ENCODE measurements at regions not wholly inside any gene's neighbourhood (a gene's known extent, or its start where the extent isn't known, plus 50 kb on each side); places are given as distances from the start of the nearest gene placed in this dataset.

- Histone ChIP-seq H3K36me3 (ENCODE audit: control insufficient read depth in 4 of 4, insufficient read depth in 3 of 4, low read depth in 1 of 4, low read length in 3 of 4) (no peaks in the 10 kb centered on the region), H3K9ac (ENCODE audit: low read depth in 1 of 2, low read length in 2 of 2) (no peak overlapping the region), H3K27me3 (ENCODE audit: control insufficient read depth in 4 of 4, insufficient read depth in 4 of 4, low read length in 3 of 4) (no peaks in the 10 kb centered on the region), H3K9me3 (ENCODE audit: control insufficient read depth in 4 of 4, low read length in 3 of 4) (no peaks in the 10 kb centered on the region), H3K4me3 (ENCODE audit: low read depth in 1 of 3, low read length in 3 of 3) (no peak overlapping the region), H3K4me1 (ENCODE audit: control insufficient read depth in 4 of 4, insufficient read depth in 4 of 4, low read length in 3 of 4) (no peaks in the 10 kb centered on the region), H3K27ac (ENCODE audit: low read depth in 1 of 2, low read length in 2 of 2) (no peak overlapping the region)
- no peak for DNase-seq (ENCODE audit: low spot score)
- WGBS = 51% methylated on average over 2 of the region's 2 CpGs
- TF ChIP-seq NR2F2 (IDR thresholded peaks at IDR 0.05) (no peak), TAF1 (conservative IDR thresholded peaks at IDR 0.05) (no peak), JUND (IDR thresholded peaks at IDR 0.05) (no peak), HNF4A (conservative IDR thresholded peaks at IDR 0.05) (no peak), EGR1 (IDR thresholded peaks at IDR 0.05; ENCODE audit: low read depth in 2 of 2) (no peak), FOXA2 (IDR thresholded peaks at IDR 0.05) (no peak), REST (IDR thresholded peaks at IDR 0.05) (no peak), RAD21 (IDR thresholded peaks at IDR 0.05) (no peak), YY1 (IDR thresholded peaks at IDR 0.05) (no peak), MAX (IDR thresholded peaks at IDR 0.05) (no peak)
Measured at GRCh38 chr4:11894977-11895376, 466.3 kb upstream of the HS3ST1 start.

GRCh38 chr4:11894221-11894620 lies 465.5 kb upstream of the HS3ST1 start:
- no peak overlapping the region for H3K27ac ChIP-seq (ENCODE audit: low read depth in 1 of 2, low read length in 2 of 2)
- 80% methylated on average over 3 of the region's 3 CpGs for WGBS
- TF ChIP-seq HNF4A (conservative IDR thresholded peaks at IDR 0.05) (no peak), NR2F2 (IDR thresholded peaks at IDR 0.05) (no peak), RAD21 (IDR thresholded peaks at IDR 0.05) (no peak)
- H3K9me3 ChIP-seq (ENCODE audit: control insufficient read depth in 4 of 4, low read length in 3 of 4) = no peaks in the 10 kb centered on the region
- H3K36me3 ChIP-seq (ENCODE audit: control insufficient read depth in 4 of 4, insufficient read depth in 3 of 4, low read depth in 1 of 4, low read length in 3 of 4) = no peaks in the 10 kb centered on the region
- no peak overlapping the region for H3K4me3 ChIP-seq (ENCODE audit: low read depth in 1 of 3, low read length in 3 of 3)
- H3K27me3 ChIP-seq (ENCODE audit: control insufficient read depth in 4 of 4, insufficient read depth in 4 of 4, low read length in 3 of 4) = no peaks in the 10 kb centered on the region
- DNase-seq (ENCODE audit: low spot score) = no peak
- H3K4me1 ChIP-seq (ENCODE audit: control insufficient read depth in 4 of 4, insufficient read depth in 4 of 4, low read length in 3 of 4) = no peaks in the 10 kb centered on the region
- H3K9ac ChIP-seq (ENCODE audit: low read depth in 1 of 2, low read length in 2 of 2) = no peak overlapping the region

GRCh38 chr4:11889099-11889498 lies 460.4 kb upstream of the HS3ST1 start:
- Histone ChIP-seq H3K27ac (ENCODE audit: low read depth in 1 of 2, low read length in 2 of 2) (no peak overlapping the region), H3K27me3 (ENCODE audit: control insufficient read depth in 4 of 4, insufficient read depth in 4 of 4, low read length in 3 of 4) (no peaks in the 10 kb centered on the region), H3K36me3 (ENCODE audit: control insufficient read depth in 4 of 4, insufficient read depth in 3 of 4, low read depth in 1 of 4, low read length in 3 of 4) (no peaks in the 10 kb centered on the region), H3K4me1 (ENCODE audit: control insufficient read depth in 4 of 4, insufficient read depth in 4 of 4, low read length in 3 of 4) (no peaks in the 10 kb centered on the region), H3K4me3 (ENCODE audit: low read depth in 1 of 3, low read length in 3 of 3) (no peak overlapping the region), H3K9me3 (ENCODE audit: control insufficient read depth in 4 of 4, low read length in 3 of 4) (no peaks in the 10 kb centered on the region), H3K9ac (ENCODE audit: low read depth in 1 of 2, low read length in 2 of 2) (no peak overlapping the region)
- whole genome bisulfite sequencing = 73% methylated on average over 2 of the region's 2 CpGs
- no peak for DNase-seq (ENCODE audit: low spot score)
- TF ChIP-seq SP1 (IDR thresholded peaks at IDR 0.05) (no peak), CTCF (IDR thresholded peaks at IDR 0.05; ENCODE audit: low read depth, low read length, missing input control) (no peak), ZBTB33 (IDR thresholded peaks at IDR 0.05) (no peak), FOXA2 (IDR thresholded peaks at IDR 0.05) (no peak), TAF1 (conservative IDR thresholded peaks at IDR 0.05) (no peak), JUND (IDR thresholded peaks at IDR 0.05) (no peak), GABPA (IDR thresholded peaks at IDR 0.05 in 1 of 2, conservative IDR thresholded peaks at IDR 0.05 in 1 of 2) (no peak), ATF3 (IDR thresholded peaks at IDR 0.05) (no peak), RXRA (IDR thresholded peaks at IDR 0.05) (no peak), EGR1 (IDR thresholded peaks at IDR 0.05; ENCODE audit: low read depth in 2 of 2) (no peak), REST (IDR thresholded peaks at IDR 0.05) (no peak), HNF4G (IDR thresholded peaks at IDR 0.05) (no peak), NR2F2 (IDR thresholded peaks at IDR 0.05) (no peak)
